ENCODE measurements at regions not wholly inside any gene's neighbourhood (a gene's known extent, or its start where the extent isn't known, plus 50 kb on each side); places are given as distances from the start of the nearest gene placed in this dataset.

DNA sequence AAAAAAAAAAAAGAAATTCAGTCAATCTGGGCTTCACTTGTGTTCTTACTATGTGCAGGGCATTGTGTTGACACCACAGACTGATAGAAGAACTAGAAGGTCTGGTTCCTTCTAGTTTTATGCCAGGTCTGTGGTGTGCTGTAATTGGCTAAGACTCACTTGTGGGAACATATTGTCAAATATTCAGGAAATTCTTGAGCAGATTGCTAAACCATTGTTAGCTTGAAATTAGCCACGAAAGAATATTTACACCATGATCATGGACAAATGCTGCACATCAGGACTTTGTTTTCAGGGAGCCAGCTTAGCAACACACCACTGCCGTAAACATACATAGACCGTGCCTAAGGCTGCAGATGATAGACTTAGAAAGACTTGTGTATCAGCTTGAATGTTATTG lies 74.6 kb downstream of the GTPBP8 start:
- ATAC-seq = no peak

DNA sequence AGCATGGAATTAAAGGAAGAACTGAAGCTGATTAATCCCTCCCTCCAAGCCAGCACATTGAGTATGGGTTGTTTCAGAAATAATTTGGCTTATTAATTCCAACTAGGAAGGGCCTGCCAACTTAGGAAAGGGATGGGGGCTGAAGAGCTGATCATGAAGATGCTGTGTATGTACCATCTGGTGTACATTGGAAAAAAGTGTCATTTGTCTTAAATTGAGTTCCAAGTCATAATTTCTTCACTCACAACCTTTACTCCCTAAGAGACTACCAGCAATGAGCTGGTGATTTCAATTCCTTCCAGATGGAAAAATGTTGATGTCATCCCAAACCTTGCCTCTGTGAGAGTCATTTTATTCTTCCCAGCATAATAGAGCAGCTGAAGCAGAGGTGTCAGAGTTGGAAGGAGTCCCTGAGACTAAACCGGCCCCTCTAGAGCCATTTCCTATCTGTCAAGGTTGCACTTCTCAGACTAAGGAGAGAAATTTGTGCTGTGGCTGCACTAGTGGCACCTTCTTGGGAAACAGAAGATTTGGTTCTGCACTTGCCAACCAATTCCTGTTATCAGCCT lies 79.4 kb downstream of the GTPBP8 start:
- DNase-seq (no peak), ATAC-seq (no peak)
- Histone ChIP-seq H3K27ac (no peak overlapping the region), H3K9me3 (no peaks in the 10 kb centered on the region), H3K4me1 (no peaks in the 10 kb centered on the region), H3K27me3 (no peaks in the 10 kb centered on the region), H3K36me3 (replicated peaks in 1 of 2; ENCODE audit: insufficient read depth in 1 of 2, low read depth in 2 of 2) (no peaks in the 10 kb centered on the region), H3K4me3 (no peak overlapping the region)
- WGBS, 2 donors = 46 to 64% methylated on average over 1 of the region's 1 CpG
- no peak for TF ChIP-seq POLR2A (IDR thresholded peaks at IDR 0.05)
- TF ChIP-seq, protein P1, sequence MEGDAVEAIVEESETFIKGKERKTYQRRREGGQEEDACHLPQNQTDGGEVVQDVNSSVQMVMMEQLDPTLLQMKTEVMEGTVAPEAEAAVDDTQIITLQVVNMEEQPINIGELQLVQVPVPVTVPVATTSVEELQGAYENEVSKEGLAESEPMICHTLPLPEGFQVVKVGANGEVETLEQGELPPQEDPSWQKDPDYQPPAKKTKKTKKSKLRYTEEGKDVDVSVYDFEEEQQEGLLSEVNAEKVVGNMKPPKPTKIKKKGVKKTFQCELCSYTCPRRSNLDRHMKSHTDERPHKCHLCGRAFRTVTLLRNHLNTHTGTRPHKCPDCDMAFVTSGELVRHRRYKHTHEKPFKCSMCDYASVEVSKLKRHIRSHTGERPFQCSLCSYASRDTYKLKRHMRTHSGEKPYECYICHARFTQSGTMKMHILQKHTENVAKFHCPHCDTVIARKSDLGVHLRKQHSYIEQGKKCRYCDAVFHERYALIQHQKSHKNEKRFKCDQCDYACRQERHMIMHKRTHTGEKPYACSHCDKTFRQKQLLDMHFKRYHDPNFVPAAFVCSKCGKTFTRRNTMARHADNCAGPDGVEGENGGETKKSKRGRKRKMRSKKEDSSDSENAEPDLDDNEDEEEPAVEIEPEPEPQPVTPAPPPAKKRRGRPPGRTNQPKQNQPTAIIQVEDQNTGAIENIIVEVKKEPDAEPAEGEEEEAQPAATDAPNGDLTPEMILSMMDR (IDR thresholded peaks at IDR 0.05) = no peak
- intact Hi-C loops (cut with DNase I) = no loop called here

More for the DNA sequence above, 74.6 kb downstream of the GTPBP8 start:
- intact Hi-C loops (cut with DNase I) = no loop called here
- no peak overlapping the region for H3K27ac ChIP-seq
- TF ChIP-seq, protein P1 (IDR thresholded peaks at IDR 0.05) = no peak
- TF ChIP-seq POLR2A (IDR thresholded peaks at IDR 0.05) = no peak
- no peak overlapping the region for H3K4me3 ChIP-seq
- no peaks in the 10 kb centered on the region for H3K9me3 ChIP-seq
- WGBS, 2 donors = 81 to 95% methylated on average over 3 of the region's 3 CpGs
- no peaks in the 10 kb centered on the region for H3K36me3 ChIP-seq (replicated peaks in 1 of 2; ENCODE audit: insufficient read depth in 1 of 2, low read depth in 2 of 2)
- H3K4me1 ChIP-seq = no peaks in the 10 kb centered on the region
- no peaks in the 10 kb centered on the region for H3K27me3 ChIP-seq
- no peak for DNase-seq

DNA sequence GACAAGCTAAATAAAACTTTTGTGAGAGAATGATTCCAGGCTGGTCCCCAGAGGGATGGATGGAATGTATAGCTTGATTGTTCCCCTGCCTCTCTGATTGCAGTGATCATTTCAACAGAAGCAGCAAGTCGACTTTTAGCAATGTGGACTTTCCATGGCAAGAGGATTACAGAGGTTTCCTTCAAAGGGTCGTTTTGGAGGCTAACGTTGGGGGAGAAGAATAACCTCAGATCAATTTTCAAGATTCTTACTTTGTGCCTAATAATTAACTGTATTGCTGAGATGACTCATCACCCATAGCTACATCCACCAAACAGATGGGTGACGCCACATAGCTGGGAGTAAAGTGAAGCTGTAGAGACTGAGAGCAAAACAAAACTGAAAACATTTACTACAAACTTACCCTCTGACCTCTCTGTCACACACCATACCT lies 79.9 kb downstream of the GTPBP8 start:
- ATAC-seq (no peak), DNase-seq (no peak)
- H3K27me3 ChIP-seq = no peaks in the 10 kb centered on the region
- intact Hi-C loops (cut with DNase I) = no loop called here
- no peaks in the 10 kb centered on the region for H3K9me3 ChIP-seq
- 36% methylated on average over 4 of the region's 4 CpGs for WGBS, 2 donors
- H3K27ac ChIP-seq = no peak overlapping the region
- TF ChIP-seq, protein P1 (IDR thresholded peaks at IDR 0.05) = no peak
- TF ChIP-seq POLR2A (IDR thresholded peaks at IDR 0.05) = no peak
- H3K36me3 ChIP-seq (replicated peaks in 1 of 2; ENCODE audit: insufficient read depth in 1 of 2, low read depth in 2 of 2) = no peaks in the 10 kb centered on the region
- no peak overlapping the region for H3K4me3 ChIP-seq
- no peaks in the 10 kb centered on the region for H3K4me1 ChIP-seq

DNA sequence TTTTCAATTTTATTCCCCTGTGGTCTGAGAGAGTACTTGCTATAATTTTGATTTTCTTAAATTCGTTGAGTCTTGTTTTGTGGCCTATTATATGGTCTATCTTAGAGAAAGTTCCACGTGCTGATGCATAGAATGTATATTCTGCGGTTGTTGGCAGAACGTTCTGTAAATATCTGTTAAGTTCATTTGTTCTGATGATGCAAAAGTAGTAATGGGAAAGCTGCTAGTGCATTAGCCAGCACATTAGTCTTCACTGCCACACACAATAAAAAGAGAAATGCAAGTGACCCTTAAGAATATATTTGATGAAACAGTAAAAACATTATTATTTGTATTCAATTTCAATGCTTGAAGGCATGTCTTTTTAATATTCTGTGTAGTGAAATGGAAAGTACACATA lies 84.8 kb downstream of the GTPBP8 start:
- H3K4me1 ChIP-seq = no peaks in the 10 kb centered on the region
- 57 to 64% methylated on average over 4 of the region's 4 CpGs for WGBS, 2 donors
- ATAC-seq = no peak
- H3K36me3 ChIP-seq (replicated peaks in 1 of 2; ENCODE audit: insufficient read depth in 1 of 2, low read depth in 2 of 2) = no peaks in the 10 kb centered on the region
- H3K4me3 ChIP-seq = no peak overlapping the region
- no peaks in the 10 kb centered on the region for H3K27me3 ChIP-seq
- no peak for DNase-seq
- no peak for TF ChIP-seq POLR2A (IDR thresholded peaks at IDR 0.05)
- TF ChIP-seq, protein P1 (IDR thresholded peaks at IDR 0.05) = no peak
- intact Hi-C loops (cut with DNase I) = no loop called here
- H3K27ac ChIP-seq = no peak overlapping the region
- no peaks in the 10 kb centered on the region for H3K9me3 ChIP-seq

DNA sequence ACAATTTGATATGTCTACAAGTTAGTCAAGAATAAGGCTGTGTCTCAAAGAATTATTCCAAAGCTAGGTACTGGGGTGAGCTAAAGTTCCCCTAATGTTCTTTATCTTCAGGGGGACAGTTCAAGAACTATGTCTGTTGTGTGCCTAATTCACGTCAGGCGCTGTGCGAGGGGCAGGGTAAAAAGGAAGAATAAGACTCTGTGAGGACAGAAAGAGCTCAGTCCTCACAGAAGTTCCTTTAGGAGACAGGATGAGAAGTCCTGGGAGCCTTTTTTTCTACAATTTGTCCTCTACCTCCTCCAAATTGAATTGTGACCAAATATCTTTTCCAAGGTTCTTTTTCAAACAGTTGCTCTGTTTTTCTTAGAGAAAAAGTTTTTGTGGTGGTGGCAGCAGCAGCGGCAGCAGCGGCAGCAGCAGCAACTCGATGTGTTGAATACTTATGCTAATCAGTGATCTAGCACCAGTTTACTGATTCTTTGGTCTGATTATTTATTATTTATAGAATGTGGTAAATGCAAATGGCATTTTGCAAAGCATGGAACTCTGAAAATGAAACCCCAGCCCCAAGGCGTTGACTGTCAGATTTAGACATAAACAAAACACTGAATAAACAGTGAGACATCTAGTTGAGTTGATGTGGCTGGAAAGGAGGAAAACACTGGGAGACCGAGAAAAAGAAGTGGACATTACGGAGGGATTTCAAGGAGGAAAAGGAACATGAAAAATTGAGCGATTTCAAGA lies 88.6 kb downstream of the GTPBP8 start:
- H3K4me1 ChIP-seq = no peaks in the 10 kb centered on the region
- no peaks in the 10 kb centered on the region for H3K9me3 ChIP-seq
- TF ChIP-seq, protein P1 (IDR thresholded peaks at IDR 0.05) = no peak
- TF ChIP-seq POLR2A (IDR thresholded peaks at IDR 0.05) = no peak
- DNase-seq (no peak), ATAC-seq (no peak)
- no peaks in the 10 kb centered on the region for H3K36me3 ChIP-seq (replicated peaks in 1 of 2; ENCODE audit: insufficient read depth in 1 of 2, low read depth in 2 of 2)
- H3K27me3 ChIP-seq = no peaks in the 10 kb centered on the region
- intact Hi-C loops (cut with DNase I) = no loop called here
- no peak overlapping the region for H3K4me3 ChIP-seq
- H3K27ac ChIP-seq = no peak overlapping the region
- WGBS, 2 donors = 56 to 57% methylated on average over 10 of the region's 10 CpGs
